Gastrocnemius medialis (tissue), 4 donors: ENCODE measurements at regions not wholly inside any gene's neighbourhood (a gene's known extent, or its start where the extent isn't known, plus 50 kb on each side); places are given as distances from the start of the nearest gene placed in this dataset.
"Not testable (repeated sequence)": the region's sequence is repeated elsewhere in the genome, so short reads cannot be mapped to it uniquely, and the experiment has no call there.

ENCODE experiments used
- CTCF ChIP-seq, 5 experiments: fragments of 450-650 bp in 3 of 5; fragments of 200-600 bp in 2 of 5; sonication (generic) in 2 of 5; IDR thresholded peaks in 4 of 5; conservative IDR thresholded peaks in 1 of 5; 1 replicate in 4 of 5; 2 replicates in 1 of 5; pipeline ENCODE4 v1.5.1; 2016 to 2019; ENCODE audit warnings: antibody characterized with exemption in 5 of 5, mild to moderate bottlenecking in 3 of 5, moderate library complexity in 3 of 5
- POLR2A ChIP-seq, 2 donors: fragments of 450-650 bp; IDR thresholded peaks; one replicate each; pipeline ENCODE4 v1.6.1; 2017; ENCODE audit warnings: antibody characterized with exemption in 2 of 2, mild to moderate bottlenecking in 2 of 2, moderate library complexity in 2 of 2

GRCh38 chr3:65252914-65253313 lies 565.1 kb upstream of the ADAMTS9 start:
- TF ChIP-seq CTCF (IDR thresholded peaks at IDR 0.05 in 4 of 5, conservative IDR thresholded peaks at IDR 0.05 in 1 of 5); POLR2A (IDR thresholded peaks at IDR 0.05): not testable (repeated sequence)
